PC-3 (cell line): ENCODE measurements at regions not wholly inside any gene's neighbourhood (a gene's known extent, or its start where the extent isn't known, plus 50 kb on each side); places are given as distances from the start of the nearest gene placed in this dataset.

Source experiments
- CTCF ChIP-seq: fragments of 300-600 bp; sonication (generic); conservative IDR thresholded peaks from 2 replicates; pipeline ENCODE4 v1.5.1; 2017; ENCODE audit warnings: antibody characterized with exemption, low read depth, mild to moderate bottlenecking, low read length
- EZH2 ChIP-seq: fragments of 300-600 bp; sonication (generic); IDR thresholded peaks from one replicate; pipeline ENCODE4 v1.6.1; 2017; ENCODE audit warnings: antibody characterized with exemption, mild to moderate bottlenecking, low read length; ENCODE audit not compliant: unreplicated experiment
- EZH2phosphoT487 ChIP-seq: fragments of 300-600 bp; sonication (generic); IDR thresholded peaks from 2 replicates; pipeline ENCODE4 v1.6.1; 2018; ENCODE audit warnings: mild to moderate bottlenecking, antibody characterized with exemption, low read length, borderline replicate concordance

GRCh38 chr2:172232708-172233396 is 130.2 kb upstream of the DLX2 start:
- TF ChIP-seq CTCF (no peak), EZH2 (no peak), EZH2phosphoT487 (no peak)
